Adrenal gland (tissue), 9 donors: ENCODE measurements at regions not wholly inside any gene's neighbourhood (a gene's known extent, or its start where the extent isn't known, plus 50 kb on each side); places are given as distances from the start of the nearest gene placed in this dataset.

Source experiments
- DNase-seq, 7 donors: peaks; one replicate each; pipeline ENCODE4 v3.0.0-alpha.2; 2019 to 2020
- H3K27ac ChIP-seq, 5 donors: fragments of 200-600 bp; sonication (generic) in 4 of 5; 1 replicate in 3 of 5; 2 replicates in 2 of 5; pipeline versions ENCODE4 v1.5.1 to v1.8.0; 2016 to 2020; ENCODE audit warnings: mild to moderate bottlenecking in 1 of 5
- H3K27me3 ChIP-seq: fragments of 200-600 bp; 2 replicates; pipeline ENCODE4 v1.8.0; 2021
- H3K36me3 ChIP-seq, 2 donors: fragments of 200-600 bp; replicated peaks in 1 of 2; 1 replicate in 1 of 2; 2 replicates in 1 of 2; pipeline versions ENCODE4 v1.5.1 to v1.8.0; 2018 to 2022
- H3K4me1 ChIP-seq, 2 donors: fragments of 200-600 bp; replicated peaks in 1 of 2; 1 replicate in 1 of 2; 2 replicates in 1 of 2; pipeline versions ENCODE4 v1.5.1 to v1.8.0; 2018 to 2021
- H3K4me3 ChIP-seq, 4 donors: fragments of 200-600 bp; sonication (generic) in 3 of 4; one replicate each; pipeline ENCODE4 v1.5.1; 2016 to 2018
- H3K9me3 ChIP-seq, 3 donors: fragments of 200-600 bp; sonication (generic) in 1 of 3; replicated peaks in 1 of 3; 1 replicate in 2 of 3; 2 replicates in 1 of 3; pipeline versions ENCODE4 v1.5.1 to v1.8.0; 2016 to 2021
- CTCF ChIP-seq, 6 experiments: fragments of 450-650 bp in 4 of 6; fragments of 200-600 bp in 2 of 6; sonication (generic) in 1 of 6; IDR thresholded peaks; 1 replicate in 5 of 6; 2 replicates in 1 of 6; pipeline versions ENCODE4 v1.5.1 to v1.8.0; 2016 to 2021; ENCODE audit warnings: antibody characterized with exemption in 6 of 6, mild to moderate bottlenecking in 2 of 6, moderate library complexity in 1 of 6
- POLR2A ChIP-seq, 2 donors: fragments of 450-650 bp; IDR thresholded peaks; one replicate each; pipeline ENCODE4 v1.6.1; 2017; ENCODE audit warnings: antibody characterized with exemption in 2 of 2, mild to moderate bottlenecking in 2 of 2, moderate library complexity in 1 of 2
- WGBS, 4 donors: extraction: QIAGEN DNeasy Blood & Tissue Kit in 2 of 4; methylation state at CpG; one replicate each; pipeline versions ENCODE4 v1.1.5 to v1.1.7; 2013 to 2017; 5-methylcytosine and 5-hydroxymethylcytosine counted together
- intact Hi-C, 2 donors: fragments of 100-400 bp; cut with DNase I; formaldehyde crosslinking; loops; one replicate each; pipeline versions ENCODE4 v1.14.1 to v1.15.0; 2022 to 2023
- donor health status: healthy with polysubstance abuse.
- donor health status: Bipolar disorder and iron deficiency.
- donor health status: DM: yes; HTN: yes; CAD: no.
- donor health status: DM: no; HTN: no; CAD: no.
- donor health status: DM: no; HTN: no; CAD: no.

- WGBS, 4 donors, result 74 to 86% (median 78%) methylated on average over 2 of the region's 2 CpGs
- intact Hi-C loops, result loop anchor here (10.0 kb wide), 2 partner anchors 162 to 222 kb away; partner anchors contain the start of genes TRIM45 (in 1 of the 2) and TTF2 (in 1 of the 2)
- DNase-seq, result no peak
- no peak for TF ChIP-seq CTCF (IDR thresholded peaks at IDR 0.05)
- TF ChIP-seq POLR2A (IDR thresholded peaks at IDR 0.05), result no peak
- Histone ChIP-seq H3K4me1 (no peaks in the 10 kb centered on the region), H3K9me3 (no peaks in the 10 kb centered on the region), H3K27ac (no peak overlapping the region), H3K36me3 (no peaks in the 10 kb centered on the region), H3K4me3 (no peak overlapping the region), H3K27me3 (no peaks in the 10 kb centered on the region)
These were observed 75.8 kb upstream of the VTCN1 start for GRCh38 chr1:117286562-117286961.

GRCh38 chr1:117286145-117286544, 75.4 kb upstream of the VTCN1 start:
- intact Hi-C loops, result loop anchor here (10.0 kb wide), 2 partner anchors 161 to 221 kb away; partner anchors contain the start of genes TRIM45 (in 1 of the 2) and TTF2 (in 1 of the 2)
- no peak for DNase-seq
- TF ChIP-seq POLR2A (IDR thresholded peaks at IDR 0.05), result no peak
- no peak for TF ChIP-seq CTCF (IDR thresholded peaks at IDR 0.05)
- H3K27ac ChIP-seq, result no peak overlapping the region
- H3K36me3 ChIP-seq, result no peaks in the 10 kb centered on the region
- H3K27me3 ChIP-seq, result no peaks in the 10 kb centered on the region
- H3K4me3 ChIP-seq, result no peak overlapping the region
- H3K9me3 ChIP-seq, result no peaks in the 10 kb centered on the region
- WGBS, 4 donors, result 21 to 35% (median 27%) methylated on average over 1 of the region's 1 CpG
- H3K4me1 ChIP-seq, result no peaks in the 10 kb centered on the region

GRCh38 chr1:117284399-117285215, 73.9 kb upstream of the VTCN1 start:
- H3K4me3 ChIP-seq, result no peak overlapping the region
- intact Hi-C loops, result loop anchor here (5.0 to 10.0 kb wide), 3 partner anchors 160 to 220 kb away; partner anchors contain the start of genes TRIM45 (in 1 of the 2) and TTF2 (in 1 of the 2)
- TF ChIP-seq POLR2A (IDR thresholded peaks at IDR 0.05), result no peak
- TF ChIP-seq CTCF (IDR thresholded peaks at IDR 0.05), result peak in 5 of 6 experiments; percentile 46 to 64 (median 58)
- peak in 3 of 7 donors; percentile 11 to 23 (median 21) for DNase-seq
- no peaks in the 10 kb centered on the region for H3K36me3 ChIP-seq
- H3K4me1 ChIP-seq, result no peaks in the 10 kb centered on the region
- WGBS, 4 donors, result 71 to 92% (median 74%) methylated on average over 3 of the region's 3 CpGs
- no peaks in the 10 kb centered on the region for H3K9me3 ChIP-seq
- H3K27me3 ChIP-seq, result no peaks in the 10 kb centered on the region
- no peak overlapping the region for H3K27ac ChIP-seq

- intact Hi-C loops, result no loop called here
- H3K36me3 ChIP-seq, result no peaks in the 10 kb centered on the region
- H3K27me3 ChIP-seq, result no peaks in the 10 kb centered on the region
- 70 to 85% (median 75%) methylated on average over 5 of the region's 5 CpGs for WGBS, 4 donors
- H3K9me3 ChIP-seq, result no peaks in the 10 kb centered on the region
- no peaks in the 10 kb centered on the region for H3K4me1 ChIP-seq
- no peak overlapping the region for H3K27ac ChIP-seq
- no peak for DNase-seq
- TF ChIP-seq POLR2A (IDR thresholded peaks at IDR 0.05), result no peak
- no peak for TF ChIP-seq CTCF (IDR thresholded peaks at IDR 0.05)
- no peak overlapping the region for H3K4me3 ChIP-seq
These were observed 67.8 kb upstream of the VTCN1 start for GRCh38 chr1:117278531-117278930.
